H9 (cell line): ENCODE measurements at regions not wholly inside any gene's neighbourhood (a gene's known extent, or its start where the extent isn't known, plus 50 kb on each side); places are given as distances from the start of the nearest gene placed in this dataset.

ENCODE experiments used
- DNase-seq: peaks from one replicate; pipeline ENCODE4 v3.0.0-alpha.2; 2017
- H2AFZ ChIP-seq: one replicate; pipeline ENCODE4 v1.6.1; 2013; ENCODE audit warnings: mild to moderate bottlenecking, low read length, control low read depth, moderate library complexity
- H2AK5ac ChIP-seq: 2 replicates; pipeline ENCODE4 v1.6.1; 2013; ENCODE audit warnings: low read length, control low read depth, mixed read lengths; ENCODE audit not compliant: insufficient read length
- H2BK120ac ChIP-seq: one replicate; pipeline ENCODE4 v1.6.1; 2013; ENCODE audit warnings: low read depth, mild to moderate bottlenecking, low read length, control low read depth, inconsistent platforms; ENCODE audit not compliant: poor library complexity, severe bottlenecking
- H2BK12ac ChIP-seq: 2 replicates; pipeline ENCODE4 v1.6.1; 2013; ENCODE audit warnings: low read length, control low read depth, mixed read lengths, low read depth; ENCODE audit not compliant: insufficient read length
- H2BK15ac ChIP-seq: 2 replicates; pipeline ENCODE4 v1.6.1; 2013; ENCODE audit warnings: low read depth, low read length, control low read depth
- H2BK20ac ChIP-seq: one replicate; pipeline ENCODE4 v1.6.1; 2013; ENCODE audit warnings: low read depth, mild to moderate bottlenecking, low read length, control low read depth, inconsistent platforms; ENCODE audit not compliant: poor library complexity, severe bottlenecking
- H2BK5ac ChIP-seq: 2 replicates; pipeline ENCODE4 v1.6.1; 2013; ENCODE audit warnings: low read length, control low read depth, mixed read lengths; ENCODE audit not compliant: insufficient read length
- H3K14ac ChIP-seq: 2 replicates; pipeline ENCODE4 v1.6.1; 2013; ENCODE audit warnings: low read length, control low read depth; ENCODE audit not compliant: insufficient read depth
- H3K18ac ChIP-seq: 2 replicates; pipeline ENCODE4 v1.6.1; 2013; ENCODE audit warnings: low read depth, mild to moderate bottlenecking, mixed read lengths, low read length, control low read depth; ENCODE audit not compliant: insufficient read length
- H3K23ac ChIP-seq: 2 replicates; pipeline ENCODE4 v1.6.1; 2013; ENCODE audit warnings: low read length, control low read depth, mixed read lengths, low read depth; ENCODE audit not compliant: insufficient read length
- H3K23me2 ChIP-seq: 2 replicates; pipeline ENCODE4 v1.6.1; 2013; ENCODE audit warnings: low read depth, mild to moderate bottlenecking, mixed read lengths, low read length, control low read depth; ENCODE audit not compliant: insufficient read length, poor library complexity, severe bottlenecking
- H3K27ac ChIP-seq: 2 replicates; pipeline ENCODE4 v1.5.1; 2013; ENCODE audit warnings: low read length, control low read depth, mixed read lengths, low read depth; ENCODE audit not compliant: insufficient read length
- H3K27me3 ChIP-seq: 2 replicates; pipeline ENCODE4 v1.6.1; 2013; ENCODE audit warnings: low read length, control low read depth, inconsistent platforms; ENCODE audit not compliant: insufficient read depth
- H3K4ac ChIP-seq: 2 replicates; pipeline ENCODE4 v1.6.1; 2013; ENCODE audit warnings: low read depth, mild to moderate bottlenecking, control low read depth, inconsistent platforms, low read length, moderate library complexity
- H3K4me1 ChIP-seq: 2 replicates; pipeline ENCODE4 v1.6.1; 2013; ENCODE audit warnings: low read length, control low read depth, inconsistent platforms; ENCODE audit not compliant: insufficient read depth
- H3K4me2 ChIP-seq: 2 replicates; pipeline ENCODE4 v1.6.1; 2013; ENCODE audit warnings: low read length, control low read depth, mixed read lengths; ENCODE audit not compliant: insufficient read length, insufficient read depth
- H3K56ac ChIP-seq: 2 replicates; pipeline ENCODE4 v1.6.1; 2013; ENCODE audit warnings: low read depth, mild to moderate bottlenecking, mixed read lengths, low read length, control low read depth; ENCODE audit not compliant: insufficient read length
- H3K79me1 ChIP-seq: 2 replicates; pipeline ENCODE4 v1.6.1; 2013; ENCODE audit warnings: low read depth, mild to moderate bottlenecking, moderate library complexity, low read length, control low read depth, inconsistent platforms; ENCODE audit not compliant: insufficient read depth, poor library complexity, severe bottlenecking
- H3K79me2 ChIP-seq: 2 replicates; pipeline ENCODE4 v1.6.1; 2013; ENCODE audit warnings: low read length, control low read depth, inconsistent platforms; ENCODE audit not compliant: insufficient read depth
- H3K9ac ChIP-seq: 2 replicates; pipeline ENCODE4 v1.6.1; 2013; ENCODE audit warnings: low read length, control low read depth, mixed read lengths; ENCODE audit not compliant: insufficient read length; ENCODE audit errors: extremely low read depth
- H3K9me3 ChIP-seq: one replicate; pipeline ENCODE4 v1.6.1; 2013; ENCODE audit warnings: low read depth, low read length, inconsistent platforms; ENCODE audit not compliant: control insufficient read depth
- H3T11ph ChIP-seq: one replicate; pipeline ENCODE4 v1.6.1; 2013; ENCODE audit warnings: mild to moderate bottlenecking, low read length, control low read depth, inconsistent platforms
- H4K20me1 ChIP-seq: one replicate; pipeline ENCODE4 v1.6.1; 2013; ENCODE audit not compliant: control insufficient read depth, insufficient read length, insufficient read depth
- H4K5ac ChIP-seq: 2 replicates; pipeline ENCODE4 v1.6.1; 2013; ENCODE audit warnings: low read depth, mild to moderate bottlenecking, mixed read lengths, low read length, control low read depth; ENCODE audit not compliant: insufficient read length
- H4K8ac ChIP-seq: replicated peaks from 2 replicates; pipeline ENCODE4 v1.6.1; 2013; ENCODE audit warnings: low read length, control low read depth, mixed read lengths, low read depth; ENCODE audit not compliant: insufficient read length
- H4K91ac ChIP-seq: 2 replicates; pipeline ENCODE4 v1.6.1; 2013; ENCODE audit warnings: low read depth, mild to moderate bottlenecking, moderate library complexity, mixed read lengths, low read length, control low read depth; ENCODE audit not compliant: insufficient read length
- H3K27ac Mint-ChIP-seq, 3 experiments: 2 replicates in 2 of 3; 3 replicates in 1 of 3; pipeline ENCODE4 v1.8.0; 2020 to 2021; ENCODE audit warnings: mixed read lengths in 3 of 3, mild to moderate bottlenecking in 1 of 3, moderate library complexity in 1 of 3
- H3K27me3 Mint-ChIP-seq: 2 replicates; pipeline ENCODE4 v1.8.0; 2021; ENCODE audit warnings: low read depth, mild to moderate bottlenecking, moderate library complexity, mixed read lengths
- H3K36me3 Mint-ChIP-seq, 3 experiments: 2 replicates in 2 of 3; 3 replicates in 1 of 3; pipeline ENCODE4 v1.8.0; 2020 to 2021; ENCODE audit warnings: low read depth in 3 of 3, mixed read lengths in 3 of 3; ENCODE audit not compliant: insufficient read depth in 1 of 3
- H3K4me1 Mint-ChIP-seq, 2 experiments: 2 replicates each; pipeline ENCODE4 v1.8.0; 2020; ENCODE audit warnings: mixed read lengths in 2 of 2
- H3K4me3 Mint-ChIP-seq, 2 experiments: 2 replicates in 1 of 2; 3 replicates in 1 of 2; pipeline ENCODE4 v1.8.0; 2020 to 2021; ENCODE audit warnings: mild to moderate bottlenecking in 2 of 2, mixed read lengths in 2 of 2, moderate library complexity in 1 of 2
- H3K9me3 Mint-ChIP-seq, 2 experiments: 2 replicates in 1 of 2; 3 replicates in 1 of 2; pipeline ENCODE4 v1.8.0; 2020; ENCODE audit warnings: mild to moderate bottlenecking in 2 of 2, mixed read lengths in 2 of 2, moderate library complexity in 1 of 2
- WGBS: extraction: QIAGEN DNeasy Blood & Tissue Kit; methylation state at CpG from one replicate; pipeline ENCODE4 v1.1.7; 2013; ENCODE audit warnings: missing lambda C conversion rate, low lambda C conversion rate, mixed read lengths; ENCODE audit not compliant: insufficient read length; ENCODE audit errors: extremely low coverage; 5-methylcytosine and 5-hydroxymethylcytosine counted together
- TF ChIP-seq, protein P1 (sequence below): fragments of 200-600 bp; sonication (generic); conservative IDR thresholded peaks from 3 replicates; pipeline ENCODE4 v1.8.0; 2021; ENCODE audit warnings: antibody characterized with exemption, mild to moderate bottlenecking

DNA sequence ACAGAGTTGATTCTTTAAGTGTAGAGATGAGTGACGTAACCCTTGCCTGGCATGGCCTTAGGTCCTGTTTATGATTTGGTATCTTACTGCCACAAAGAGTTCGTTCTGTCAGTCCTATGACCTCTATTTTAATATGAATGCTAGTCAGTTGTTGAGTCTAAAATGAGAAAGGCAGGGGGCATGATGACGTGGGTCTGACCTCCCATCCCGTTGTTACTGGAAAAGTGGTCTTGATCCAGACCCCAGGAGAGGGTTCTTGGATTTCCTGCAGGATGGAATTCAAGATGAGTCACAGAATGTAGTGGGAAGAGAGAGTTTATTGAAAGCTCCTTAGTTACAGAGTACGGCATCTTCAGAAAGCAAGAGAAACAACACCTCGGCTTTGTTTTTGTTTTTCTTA is 317.0 kb upstream of the COBL start:
- Mint-ChIP-seq H3K9me3 (peaks cover 2 to 5% of the 10 kb centered on the region in 2 experiments; a peak in 4 of 5 replicates), H3K27me3 (no peaks in the 10 kb centered on the region), H3K4me3 (no peak overlapping the region), H3K4me1 (peaks cover 22 to 36% of the 10 kb centered on the region in 2 experiments), H3K27ac (no peak overlapping the region), H3K36me3 (peaks cover 0 to 3% (median 2%) of the 10 kb centered on the region in 3 experiments; a peak in 3 of 7 replicates)
- Histone ChIP-seq H3K27ac (no peak overlapping the region), H3T11ph (no peak overlapping the region), H3K27me3 (no peaks in the 10 kb centered on the region), H2AK5ac (no peak overlapping the region), H2BK15ac (no peak overlapping the region), H3K4me1 (no peaks in the 10 kb centered on the region; the same call in 1 of the 2 replicates), H2BK5ac (no peak overlapping the region), H4K20me1 (no peaks in the 10 kb centered on the region), H2AFZ (no peak overlapping the region), H4K5ac (no peak overlapping the region), H3K23me2 (no peaks in the 10 kb centered on the region), H3K79me1 (no peaks in the 10 kb centered on the region), H3K23ac (no peak overlapping the region), H3K4me2 (no peak overlapping the region), H3K18ac (no peak overlapping the region), H3K4ac (no peak overlapping the region), H2BK120ac (no peak overlapping the region), H3K56ac (no peak overlapping the region), H2BK20ac (no peak overlapping the region), H3K79me2 (no peaks in the 10 kb centered on the region), H3K9me3 (no peaks in the 10 kb centered on the region), H2BK12ac (no peak overlapping the region), H3K9ac (no peak overlapping the region), H4K8ac (no peak overlapping the region), H4K91ac (no peak overlapping the region), H3K14ac (no peak overlapping the region)
- TF ChIP-seq, protein P1, sequence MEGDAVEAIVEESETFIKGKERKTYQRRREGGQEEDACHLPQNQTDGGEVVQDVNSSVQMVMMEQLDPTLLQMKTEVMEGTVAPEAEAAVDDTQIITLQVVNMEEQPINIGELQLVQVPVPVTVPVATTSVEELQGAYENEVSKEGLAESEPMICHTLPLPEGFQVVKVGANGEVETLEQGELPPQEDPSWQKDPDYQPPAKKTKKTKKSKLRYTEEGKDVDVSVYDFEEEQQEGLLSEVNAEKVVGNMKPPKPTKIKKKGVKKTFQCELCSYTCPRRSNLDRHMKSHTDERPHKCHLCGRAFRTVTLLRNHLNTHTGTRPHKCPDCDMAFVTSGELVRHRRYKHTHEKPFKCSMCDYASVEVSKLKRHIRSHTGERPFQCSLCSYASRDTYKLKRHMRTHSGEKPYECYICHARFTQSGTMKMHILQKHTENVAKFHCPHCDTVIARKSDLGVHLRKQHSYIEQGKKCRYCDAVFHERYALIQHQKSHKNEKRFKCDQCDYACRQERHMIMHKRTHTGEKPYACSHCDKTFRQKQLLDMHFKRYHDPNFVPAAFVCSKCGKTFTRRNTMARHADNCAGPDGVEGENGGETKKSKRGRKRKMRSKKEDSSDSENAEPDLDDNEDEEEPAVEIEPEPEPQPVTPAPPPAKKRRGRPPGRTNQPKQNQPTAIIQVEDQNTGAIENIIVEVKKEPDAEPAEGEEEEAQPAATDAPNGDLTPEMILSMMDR, result no peak
- DNase-seq, result no peak
- WGBS, result no CpG with 5 or more reads among the region's 6 CpGs
